HepG2 (cell line): ENCODE measurements at regions not wholly inside any gene's neighbourhood (a gene's known extent, or its start where the extent isn't known, plus 50 kb on each side); places are given as distances from the start of the nearest gene placed in this dataset.

Experiments used
- ATAC-seq: fragments of 200-7000 bp; cut with Tn5 transposase; 3 replicates; pipeline ENCODE4 v1.9.1; 2020; ENCODE audit warnings: mild to moderate bottlenecking, moderate library complexity
- BruUV-seq: library from RNA; stranded (reverse); fragments of 400-500 nt; replicated peaks from 2 replicates; lab custom pipeline; 2021; lab: Mats Ljungman, UMichigan
- CTCF ChIA-PET: fragments of 300-600 bp; formaldehyde crosslinking; extraction: SDS; loops from one replicate; lab custom pipeline; 2021; ENCODE audit warnings: low total read pairs, inconsistent platforms, low intra/inter-chr PET ratio; lab: Yijun Ruan, JAX
- POLR2A ChIA-PET: fragments of 350-600 bp; sonication (Branson Sonifier 250); formaldehyde crosslinking; loops from one replicate; lab custom pipeline; 2020; ENCODE audit warnings: antibody characterized with exemption, inconsistent platforms; lab: Yijun Ruan, JAX
- DNase-seq: peaks from one replicate; pipeline ENCODE4 v3.0.0-alpha.2; 2015; ENCODE audit warnings: low spot score
- FAIRE-seq: peaks from 3 replicates; lab custom pipeline; 2011; peaks lifted over from hg19 to GRCh38; lab: Jason Lieb, UNC
- H2AFZ ChIP-seq: one replicate; pipeline ENCODE4 v1.6.1; 2011; ENCODE audit warnings: low read length, inconsistent platforms
- H3K27ac ChIP-seq: fragments of 300-600 bp; 3 replicates; pipeline ENCODE4 v1.8.0; 2011; ENCODE audit warnings: mixed run types, mild to moderate bottlenecking, mixed read lengths, low read length, inconsistent platforms; ENCODE audit not compliant: insufficient read depth; ENCODE audit errors: extremely low read length
- H3K27me3 ChIP-seq, 2 experiments: fragments of 200-600 bp in 1 of 2; 2 replicates in 1 of 2; 3 replicates in 1 of 2; pipeline versions ENCODE4 v1.6.0 to v1.8.0; 2011; ENCODE audit warnings: low read length in 2 of 2, mild to moderate bottlenecking in 2 of 2, moderate library complexity in 2 of 2, inconsistent platforms in 1 of 2; ENCODE audit not compliant: insufficient read depth in 2 of 2, control insufficient read depth in 1 of 2
- H3K36me3 ChIP-seq, 2 experiments: fragments of 200-600 bp in 1 of 2; replicated peaks in 1 of 2; 2 replicates in 1 of 2; 3 replicates in 1 of 2; pipeline versions ENCODE4 v1.5.1 to v1.8.0; 2011; ENCODE audit warnings: low read length in 2 of 2, inconsistent platforms in 1 of 2; ENCODE audit not compliant: insufficient read depth in 2 of 2, control insufficient read depth in 1 of 2
- H3K4me1 ChIP-seq: 2 replicates; pipeline ENCODE4 v1.5.1; 2012; ENCODE audit warnings: low read length, inconsistent platforms; ENCODE audit not compliant: insufficient read depth
- H3K4me2 ChIP-seq: 2 replicates; pipeline ENCODE4 v1.6.0; 2011; ENCODE audit warnings: low read depth, low read length, inconsistent platforms
- H3K4me3 ChIP-seq, 3 experiments: fragments of 200-600 bp in 1 of 3; sonication (generic), shearing (Covaris generic) in 1 of 3; replicated peaks in 1 of 3; 2 replicates each; pipeline ENCODE4 v1.5.1; 2011 to 2016; ENCODE audit warnings: low read length in 3 of 3, inconsistent platforms in 2 of 3, low read depth in 2 of 3, mild to moderate bottlenecking in 2 of 3, control low read depth in 1 of 3, mixed read lengths in 1 of 3; ENCODE audit not compliant: insufficient read depth in 1 of 3
- H3K79me2 ChIP-seq: one replicate; pipeline ENCODE4 v1.6.1; 2011; ENCODE audit warnings: low read length, inconsistent platforms; ENCODE audit not compliant: insufficient read depth
- H3K9ac ChIP-seq: 2 replicates; pipeline ENCODE4 v1.6.0; 2011; ENCODE audit warnings: mild to moderate bottlenecking, low read depth, low read length, inconsistent platforms; ENCODE audit not compliant: insufficient read depth
- H3K9me3 ChIP-seq: 2 replicates; pipeline ENCODE4 v1.5.1; 2012; ENCODE audit warnings: mild to moderate bottlenecking, low read length
- H4K20me1 ChIP-seq: 2 replicates; pipeline ENCODE4 v1.6.0; 2011; ENCODE audit warnings: inconsistent platforms, mild to moderate bottlenecking, low read length, moderate library complexity; ENCODE audit not compliant: insufficient read depth
- AGO2 ChIP-seq: fragments of 200-400 bp; formaldehyde crosslinking; optimal IDR thresholded peaks from 2 replicates; pipeline ENCODE3; 2017; ENCODE audit warnings: mild to moderate bottlenecking, low read depth, low read length, moderate library complexity
- ARHGAP35 ChIP-seq: sonication (generic); formaldehyde crosslinking; IDR thresholded peaks from 2 replicates; pipeline ENCODE4 v1.9.0; 2022; ENCODE audit warnings: mild to moderate bottlenecking, inconsistent platforms, moderate library complexity, missing genetic modification reagents, borderline replicate concordance
- CHD2 ChIP-seq: IDR thresholded peaks from 2 replicates; pipeline ENCODE4 v1.6.1; 2011; ENCODE audit warnings: low read depth, low read length, improper control_type of control experiment
- DNMT3B ChIP-seq: conservative IDR thresholded peaks from 2 replicates; pipeline ENCODE4 v1.6.1; 2016; ENCODE audit warnings: missing biosample characterization, control low read depth
- FIP1L1 ChIP-seq: fragments of 200-400 bp; formaldehyde crosslinking; IDR thresholded peaks from 2 replicates; pipeline ENCODE4 v1.6.1; 2018; ENCODE audit warnings: low read depth, mild to moderate bottlenecking, low read length, moderate library complexity, borderline replicate concordance; ENCODE audit not compliant: insufficient read depth
- GABPA ChIP-seq, 2 experiments: IDR thresholded peaks; 2 replicates each; pipeline ENCODE4 v1.6.1; 2011 to 2016; ENCODE audit warnings: low read depth in 2 of 2, low read length in 1 of 2, missing biosample characterization in 1 of 2, missing genetic modification characterization in 1 of 2
- HBP1 ChIP-seq: IDR thresholded peaks from 2 replicates; pipeline ENCODE4 v1.6.1; 2016; ENCODE audit warnings: low read depth, control low read depth
- HNRNPK ChIP-seq: fragments of 200-400 bp; formaldehyde crosslinking; IDR thresholded peaks from 2 replicates; pipeline ENCODE4 v1.6.1; 2018; ENCODE audit warnings: low read length, low read depth, moderate library complexity, mild to moderate bottlenecking; ENCODE audit not compliant: poor library complexity, severe bottlenecking
- HNRNPLL ChIP-seq: fragments of 200-400 bp; formaldehyde crosslinking; IDR thresholded peaks from 2 replicates; pipeline ENCODE4 v1.6.1; 2017; ENCODE audit warnings: mild to moderate bottlenecking, low read depth, low read length; ENCODE audit not compliant: poor library complexity, severe bottlenecking
- IKZF1 ChIP-seq: fragments of 450-650 bp; IDR thresholded peaks from 2 replicates; pipeline ENCODE4 v1.7.1; 2016
- ONECUT2 ChIP-seq: sonication (generic); formaldehyde crosslinking; IDR thresholded peaks from 2 replicates; pipeline ENCODE4 v1.4.0; 2020; ENCODE audit warnings: missing genetic modification reagents
- PAX8 ChIP-seq: sonication (generic); formaldehyde crosslinking; IDR thresholded peaks from 2 replicates; pipeline ENCODE4 v1.8.0; 2022; ENCODE audit warnings: mild to moderate bottlenecking, missing genetic modification reagents, borderline replicate concordance
- SRY ChIP-seq: sonication (generic); formaldehyde crosslinking; IDR thresholded peaks from 2 replicates; pipeline ENCODE4 v1.8.0; 2022; ENCODE audit warnings: mild to moderate bottlenecking, missing genetic modification reagents
- WGBS: methylation state at CpG from one replicate; pipeline ENCODE4 v1.1.6; 2017; ENCODE audit warnings: low lambda C conversion rate; 5-methylcytosine and 5-hydroxymethylcytosine counted together
- in situ Hi-C: cut with HindIII; loops from 2 replicates; pipeline ENCODE4 v1.10.0; 2017; ENCODE audit warnings: low pct_unique_long_range_greater_than_20kb; ENCODE audit not compliant: extremely low pct_ligation_motif_present
- intact Hi-C: fragments of 100-400 bp; cut with micrococcal nuclease; formaldehyde crosslinking; loops from one replicate; pipeline ENCODE4 v1.10.0; 2022; ENCODE audit not compliant: unreplicated experiment

GRCh38 chr5:58354827-58355226, 105.1 kb downstream of the PLK2 start:
- H3K9me3 ChIP-seq: no peaks in the 10 kb centered on the region
- no peaks in the 10 kb centered on the region for H3K36me3 ChIP-seq
- no peak for FAIRE-seq
- H2AFZ ChIP-seq: no peak overlapping the region
- CTCF ChIA-PET: no interaction called here
- POLR2A ChIA-PET: no interaction called here
- H3K4me2 ChIP-seq: no peak overlapping the region
- no peaks in the 10 kb centered on the region for H4K20me1 ChIP-seq
- intact Hi-C loops (no loop called here), in situ Hi-C loops (no loop called here)
- DNase-seq: no peak
- no peak overlapping the region for H3K4me3 ChIP-seq
- no TSS peak for BruUV-seq
- TF ChIP-seq CHD2: no peak
- no peak for TF ChIP-seq ONECUT2 (CRISPR knock-in tag)
- TF ChIP-seq SRY: no peak
- no peak for TF ChIP-seq AGO2
- no peak for TF ChIP-seq DNMT3B (CRISPR knock-in tag)
- TF ChIP-seq HNRNPK: no peak
- TF ChIP-seq ARHGAP35 (CRISPR knock-in tag): no peak
- no peak for TF ChIP-seq GABPA (IDR thresholded peaks at IDR 0.05; ENCODE audit: low read depth, low read length)
- TF ChIP-seq GABPA (CRISPR knock-in tag; IDR thresholded peaks at IDR 0.05; ENCODE audit: low read depth): no peak
- TF ChIP-seq HNRNPLL: no peak
- no peak for TF ChIP-seq IKZF1
- no peak for TF ChIP-seq FIP1L1
- TF ChIP-seq HBP1: no peak
- TF ChIP-seq PAX8: no peak
- WGBS: 0% methylated on average over 2 of the region's 2 CpGs
- H3K27ac ChIP-seq: no peak overlapping the region
- no peak overlapping the region for H3K9ac ChIP-seq
- H3K4me1 ChIP-seq: no peaks in the 10 kb centered on the region
- no peaks in the 10 kb centered on the region for H3K79me2 ChIP-seq
- no peaks in the 10 kb centered on the region for H3K27me3 ChIP-seq
- no peak for ATAC-seq
